HEK293T (cell line): ENCODE measurements at regions not wholly inside any gene's neighbourhood (a gene's known extent, or its start where the extent isn't known, plus 50 kb on each side); places are given as distances from the start of the nearest gene placed in this dataset.
"Not testable (repeated sequence)": the region's sequence is repeated elsewhere in the genome, so short reads cannot be mapped to it uniquely, and the experiment has no call there.

Experiments
- CTCF ChIA-PET: fragments of 350-600 bp; formaldehyde crosslinking; extraction: SDS; loops from one replicate; lab custom pipeline; 2021; ENCODE audit warnings: antibody characterized with exemption, inconsistent platforms; lab: Yijun Ruan, JAX
- POLR2A ChIA-PET: fragments of 350-600 bp; formaldehyde crosslinking; extraction: SDS; loops from one replicate; lab custom pipeline; 2020; ENCODE audit warnings: antibody characterized with exemption, inconsistent platforms; lab: Yijun Ruan, JAX
- DNase-seq: peaks from one replicate; pipeline ENCODE4 v3.0.0; 2012; ENCODE audit warnings: mixed read lengths; ENCODE audit errors: extremely low spot score
- ARNT ChIP-seq: fragments of 450-650 bp; IDR thresholded peaks from 2 replicates; pipeline ENCODE4 v1.6.1; 2017; ENCODE audit warnings: mild to moderate bottlenecking
- BHLHE40 ChIP-seq: fragments of 450-650 bp; IDR thresholded peaks from 2 replicates; pipeline ENCODE4 v1.6.1; 2016; ENCODE audit warnings: mild to moderate bottlenecking, moderate library complexity, borderline replicate concordance
- CTBP1 ChIP-seq: fragments of 450-650 bp; IDR thresholded peaks from 2 replicates; pipeline ENCODE4 v1.6.1; 2016; ENCODE audit warnings: borderline replicate concordance
- ELF4 ChIP-seq: fragments of 450-650 bp; IDR thresholded peaks from 2 replicates; pipeline ENCODE4 v1.6.1; 2017; ENCODE audit warnings: antibody characterized with exemption
- FOXA1 ChIP-seq: fragments of 450-650 bp; IDR thresholded peaks from 2 replicates; pipeline ENCODE4 v1.6.1; 2016; ENCODE audit warnings: mild to moderate bottlenecking
- FOXK2 ChIP-seq: fragments of 450-650 bp; IDR thresholded peaks from 2 replicates; pipeline ENCODE4 v1.6.1; 2016; ENCODE audit warnings: mild to moderate bottlenecking
- FOXM1 ChIP-seq: fragments of 450-650 bp; IDR thresholded peaks from 2 replicates; pipeline ENCODE4 v1.6.1; 2017; ENCODE audit warnings: mild to moderate bottlenecking, borderline replicate concordance
- HDGF ChIP-seq: fragments of 450-650 bp; IDR thresholded peaks from 2 replicates; pipeline ENCODE4 v1.6.1; 2017; ENCODE audit warnings: antibody characterized with exemption, borderline replicate concordance
- L3MBTL2 ChIP-seq: fragments of 450-650 bp; conservative IDR thresholded peaks from 2 replicates; pipeline ENCODE4 v1.6.1; 2016; ENCODE audit warnings: mild to moderate bottlenecking
- LEF1 ChIP-seq: fragments of 450-650 bp; IDR thresholded peaks from 2 replicates; pipeline ENCODE4 v1.6.1; 2017; ENCODE audit warnings: mild to moderate bottlenecking, borderline replicate concordance
- NFRKB ChIP-seq: fragments of 450-650 bp; IDR thresholded peaks from 2 replicates; pipeline ENCODE4 v1.6.1; 2016; ENCODE audit warnings: mild to moderate bottlenecking, moderate library complexity
- PKNOX1 ChIP-seq: fragments of 450-650 bp; IDR thresholded peaks from 2 replicates; pipeline ENCODE4 v1.6.1; 2016
- SP1 ChIP-seq: fragments of 450-650 bp; IDR thresholded peaks from 2 replicates; pipeline ENCODE4 v1.6.1; 2017
- SUZ12 ChIP-seq: fragments of 450-650 bp; IDR thresholded peaks from 2 replicates; pipeline ENCODE4 v1.6.1; 2016; ENCODE audit warnings: mild to moderate bottlenecking
- TARDBP ChIP-seq: fragments of 450-650 bp; IDR thresholded peaks from 2 replicates; pipeline ENCODE4 v1.6.1; 2016
- ZNF384 ChIP-seq: fragments of 450-650 bp; IDR thresholded peaks from 2 replicates; pipeline ENCODE4 v1.6.1; 2016

GRCh38 chr16:60107871-60108270, 1373.8 kb upstream of the GOT2 start:
- POLR2A ChIA-PET, result no interaction called here
- CTCF ChIA-PET, result no interaction called here
- TF ChIP-seq ZNF384 (no peak), L3MBTL2 (no peak), NFRKB (no peak)
- no peak for DNase-seq

- POLR2A ChIA-PET, result no interaction called here
- TF ChIP-seq SP1 (no peak), LEF1 (no peak), FOXM1 (no peak), FOXA1 (no peak), ARNT (no peak), NFRKB (no peak), TARDBP (no peak), FOXK2 (no peak), ZNF384 (no peak), ELF4 (no peak)
- CTCF ChIA-PET, result no interaction called here
- no peak for DNase-seq
Measured at GRCh38 chr16:60107437-60107836, 1373.3 kb upstream of the GOT2 start.

- ChIA-PET CTCF (no interaction called here), POLR2A (no interaction called here)
- TF ChIP-seq TARDBP (no peak), HDGF (no peak), SP1 (no peak), CTBP1 (no peak), FOXK2 (no peak), FOXA1 (no peak), PKNOX1 (no peak), FOXM1 (no peak), ELF4 (no peak), L3MBTL2 (no peak), SUZ12 (no peak), ARNT (no peak)
- no peak for DNase-seq
Measured at GRCh38 chr16:60100371-60100770, 1366.3 kb upstream of the GOT2 start.

- POLR2A ChIA-PET, result no interaction called here
- CTCF ChIA-PET, result no interaction called here
Measured at GRCh38 chr16:60091529-60091928, 1357.4 kb upstream of the GOT2 start.

GRCh38 chr16:60091071-60091470, 1357.0 kb upstream of the GOT2 start:
- DNase-seq, result no peak
- ChIA-PET CTCF (no interaction called here), POLR2A (no interaction called here)
- no peak for TF ChIP-seq FOXM1
- no peak for TF ChIP-seq LEF1
- no peak for TF ChIP-seq SP1
- TF ChIP-seq PKNOX1, result no peak
- no peak for TF ChIP-seq TARDBP
- no peak for TF ChIP-seq FOXK2
- no peak for TF ChIP-seq SUZ12
- TF ChIP-seq HDGF, result no peak
- TF ChIP-seq NFRKB, result no peak
- no peak for TF ChIP-seq ELF4
- no peak for TF ChIP-seq CTBP1
- TF ChIP-seq BHLHE40, result no peak

More at GRCh38 chr16:60091529-60091928, 1357.4 kb upstream of the GOT2 start:
- DNase-seq, result no peak
- TF ChIP-seq TARDBP (no peak), FOXM1 (no peak), CTBP1 (no peak), HDGF (no peak), PKNOX1 (no peak), FOXA1 (no peak), BHLHE40 (no peak), ZNF384 (no peak), SP1 (no peak), ARNT (no peak), ELF4 (no peak), NFRKB (no peak), LEF1 (no peak), FOXK2 (no peak), SUZ12 (no peak), L3MBTL2 (no peak)

- POLR2A ChIA-PET, result no interaction called here
- no peak for DNase-seq
- TF ChIP-seq ZNF384 (no peak), CTBP1 (no peak), LEF1 (no peak)
- CTCF ChIA-PET, result no interaction called here
Measured at GRCh38 chr16:60087530-60087929, 1353.4 kb upstream of the GOT2 start.

GRCh38 chr16:60078819-60079218, 1344.7 kb upstream of the GOT2 start:
- POLR2A ChIA-PET, CTCF ChIA-PET, DNase-seq: not testable (repeated sequence)
